ENCODE measurements at regions not wholly inside any gene's neighbourhood (a gene's known extent, or its start where the extent isn't known, plus 50 kb on each side); places are given as distances from the start of the nearest gene placed in this dataset.

GRCh38 chr1:235056937-235057336 lies 71.7 kb downstream of the TOMM20 start (continued):
- no peak for TF ChIP-seq ZBTB12 (CRISPR knock-in tag; IDR thresholded peaks at IDR 0.05)
- TF ChIP-seq PATZ1 (CRISPR knock-in tag; IDR thresholded peaks at IDR 0.05; ENCODE audit: borderline replicate concordance), result no peak
- no peak for TF ChIP-seq SMAD1 (IDR thresholded peaks at IDR 0.05; ENCODE audit: low read depth, low read length, partially characterized antibody)
- no peak for TF ChIP-seq MTA1 (IDR thresholded peaks at IDR 0.05; ENCODE audit: borderline replicate concordance)
- TF ChIP-seq DLX4 (CRISPR knock-in tag; IDR thresholded peaks at IDR 0.05), result no peak
- TF ChIP-seq CCAR2 (IDR thresholded peaks at IDR 0.05; ENCODE audit: low read depth, low read length), result no peak
- no peak for TF ChIP-seq GABPA (tag; conservative IDR thresholded peaks at IDR 0.05; ENCODE audit: low read depth)
- peak in 1 of 2 experiments; percentile 63; a peak in 1 of 3 replicates for TF ChIP-seq CBX3 (IDR thresholded peaks at IDR 0.05; ENCODE audit: borderline replicate concordance in 1 of 2, low read length in 2 of 2)
- 0 out of 2 replicates have a peak, but pooled peaks have one; percentile 62 for TF ChIP-seq CBX5 (IDR thresholded peaks at IDR 0.05; ENCODE audit: borderline replicate concordance, low read depth)
- peak; percentile 22 for TF ChIP-seq CBFA2T3 (IDR thresholded peaks at IDR 0.05)
- peak; percentile 67 for TF ChIP-seq MAFG (tag; conservative IDR thresholded peaks at IDR 0.05)
- no peak for TF ChIP-seq RHOXF2B (CRISPR knock-in tag; conservative IDR thresholded peaks at IDR 0.05)
- no peak for TF ChIP-seq ZNF280B (CRISPR knock-in tag; IDR thresholded peaks at IDR 0.05)
- TF ChIP-seq ZNF124 (CRISPR knock-in tag; IDR thresholded peaks at IDR 0.05), result no peak
- TF ChIP-seq ZNF518B (CRISPR knock-in tag; IDR thresholded peaks at IDR 0.05), result no peak
- no peak for TF ChIP-seq ATF2 (CRISPR knock-in tag; IDR thresholded peaks at IDR 0.05)
- peak; percentile 66; the same call in 1 of the 2 replicates for TF ChIP-seq JUN (IDR thresholded peaks at IDR 0.05; ENCODE audit: borderline replicate concordance, low read depth, low read length)
- no peak for TF ChIP-seq JUN (CRISPR knock-in tag; IDR thresholded peaks at IDR 0.05; ENCODE audit: borderline replicate concordance)
- TF ChIP-seq BRF1 (IDR thresholded peaks at IDR 0.05; ENCODE audit: borderline replicate concordance, extremely low read depth, insufficient read length), result no peak

Data from K562 (cell line).